HG03354 (cell line): ENCODE measurements at regions not wholly inside any gene's neighbourhood (a gene's known extent, or its start where the extent isn't known, plus 50 kb on each side); places are given as distances from the start of the nearest gene placed in this dataset.

Experiments
- ATAC-seq: cut with Tn5 transposase; IDR thresholded peaks from one replicate; pipeline ENCODE4 v1.9.1; 2021; ENCODE audit warnings: mild to moderate bottlenecking; ENCODE audit not compliant: unreplicated experiment, poor library complexity, severe bottlenecking

GRCh38 chr2:177037569-177037968 lies 175.0 kb upstream of the HNRNPA3 start:
- ATAC-seq: no peak

- no peak for ATAC-seq
These were observed 173.7 kb upstream of the HNRNPA3 start for GRCh38 chr2:177038787-177039484.

GRCh38 chr2:177042311-177042710 lies 170.3 kb upstream of the HNRNPA3 start:
- ATAC-seq: no peak

GRCh38 chr2:177044671-177045070 lies 167.9 kb upstream of the HNRNPA3 start:
- no peak for ATAC-seq

GRCh38 chr2:177048981-177049380 lies 163.6 kb upstream of the HNRNPA3 start:
- no peak for ATAC-seq

GRCh38 chr2:177051278-177051677 lies 161.3 kb upstream of the HNRNPA3 start:
- ATAC-seq: no peak

GRCh38 chr2:177052471-177052870 lies 160.1 kb upstream of the HNRNPA3 start:
- ATAC-seq: no peak

GRCh38 chr2:177053038-177053437 lies 159.6 kb upstream of the HNRNPA3 start:
- no peak for ATAC-seq

GRCh38 chr2:177053716-177054115 lies 158.9 kb upstream of the HNRNPA3 start:
- ATAC-seq: no peak

- ATAC-seq: no peak
These were observed 156.1 kb upstream of the HNRNPA3 start for GRCh38 chr2:177056481-177056929.

GRCh38 chr2:177058747-177059146 lies 153.8 kb upstream of the HNRNPA3 start:
- ATAC-seq: peak; percentile 72

- ATAC-seq: no peak
These were observed 153.3 kb upstream of the HNRNPA3 start for GRCh38 chr2:177059293-177059692.

- no peak for ATAC-seq
These were observed 149.3 kb upstream of the HNRNPA3 start for GRCh38 chr2:177063331-177063730.

- no peak for ATAC-seq
These were observed 148.2 kb upstream of the HNRNPA3 start for GRCh38 chr2:177064422-177064821.

- no peak for ATAC-seq
These were observed 143.6 kb upstream of the HNRNPA3 start for GRCh38 chr2:177068967-177069366.

GRCh38 chr2:177072090-177072489 lies 140.5 kb upstream of the HNRNPA3 start:
- no peak for ATAC-seq

GRCh38 chr2:177073611-177074010 lies 139.0 kb upstream of the HNRNPA3 start:
- no peak for ATAC-seq

GRCh38 chr2:177074099-177074710 lies 138.4 kb upstream of the HNRNPA3 start:
- ATAC-seq: no peak

GRCh38 chr2:177075254-177075653 lies 137.3 kb upstream of the HNRNPA3 start:
- no peak for ATAC-seq

- no peak for ATAC-seq
These were observed 135.9 kb upstream of the HNRNPA3 start for GRCh38 chr2:177076636-177077179.

- no peak for ATAC-seq
These were observed 134.8 kb upstream of the HNRNPA3 start for GRCh38 chr2:177077778-177078177.
